ENCODE measurements at regions not wholly inside any gene's neighbourhood (a gene's known extent, or its start where the extent isn't known, plus 50 kb on each side); places are given as distances from the start of the nearest gene placed in this dataset.

GRCh38 chr13:81473366-81473899 is 1132.5 kb upstream of the SPRY2 start:
- WGBS, 3 donors = 87 to 94% (median 90%) methylated on average over 3 of the region's 3 CpGs
- no peak for TF ChIP-seq CTCF (IDR thresholded peaks at IDR 0.05)
- intact Hi-C loops (cut with DNase I) = no loop called here

GRCh38 chr13:81458170-81458569 is 1117.2 kb upstream of the SPRY2 start:
- no peaks in the 10 kb centered on the region for H3K36me3 ChIP-seq (ENCODE audit: insufficient read depth in 1 of 2, low read depth in 1 of 2)
- no peak for TF ChIP-seq CTCF (IDR thresholded peaks at IDR 0.05)
- DNase-seq (no peak), ATAC-seq (no peak)
- H3K27ac ChIP-seq = no peak overlapping the region
- no peak overlapping the region for H3K4me3 ChIP-seq
- 47 to 59% (median 48%) methylated on average over 3 of the region's 3 CpGs for WGBS, 3 donors
- H3K9me3 ChIP-seq = no peaks in the 10 kb centered on the region
- intact Hi-C loops (cut with DNase I) = no loop called here
- H3K27me3 ChIP-seq (ENCODE audit: insufficient read depth in 3 of 3, low read length in 2 of 3) = no peaks in the 10 kb centered on the region
- H3K4me1 ChIP-seq = no peaks in the 10 kb centered on the region

More at GRCh38 chr13:81473366-81473899, 1132.5 kb upstream of the SPRY2 start:
- DNase-seq = no peak
- Histone ChIP-seq H3K9me3 (no peaks in the 10 kb centered on the region), H3K27ac (no peak overlapping the region), H3K27me3 (ENCODE audit: insufficient read depth in 3 of 3, low read length in 2 of 3) (no peaks in the 10 kb centered on the region), H3K36me3 (ENCODE audit: insufficient read depth in 1 of 2, low read depth in 1 of 2) (no peaks in the 10 kb centered on the region), H3K4me3 (no peak overlapping the region), H3K4me1 (no peaks in the 10 kb centered on the region)
- no peak for ATAC-seq

GRCh38 chr13:81446441-81446840 is 1105.5 kb upstream of the SPRY2 start:
- Histone ChIP-seq H3K36me3 (ENCODE audit: insufficient read depth in 1 of 2, low read depth in 1 of 2) (no peaks in the 10 kb centered on the region), H3K27me3 (ENCODE audit: insufficient read depth in 3 of 3, low read length in 2 of 3) (no peaks in the 10 kb centered on the region), H3K27ac (no peak overlapping the region), H3K9me3 (no peaks in the 10 kb centered on the region), H3K4me3 (no peak overlapping the region), H3K4me1 (no peaks in the 10 kb centered on the region)
- ATAC-seq (no peak), DNase-seq (no peak)
- intact Hi-C loops (cut with DNase I) = no loop called here
- TF ChIP-seq CTCF (IDR thresholded peaks at IDR 0.05) = no peak

- TF ChIP-seq CTCF (IDR thresholded peaks at IDR 0.05) = no peak
- Histone ChIP-seq H3K36me3 (ENCODE audit: insufficient read depth in 1 of 2, low read depth in 1 of 2) (no peaks in the 10 kb centered on the region), H3K4me3 (no peak overlapping the region), H3K27ac (no peak overlapping the region), H3K27me3 (ENCODE audit: insufficient read depth in 3 of 3, low read length in 2 of 3) (no peaks in the 10 kb centered on the region), H3K4me1 (no peaks in the 10 kb centered on the region), H3K9me3 (no peaks in the 10 kb centered on the region)
- no peak for ATAC-seq
- DNase-seq = no peak
- intact Hi-C loops (cut with DNase I) = no loop called here
- 75 to 90% (median 82%) methylated on average over 1 of the region's 1 CpG for WGBS, 3 donors
Measured at GRCh38 chr13:81442904-81443303, 1102.0 kb upstream of the SPRY2 start.

- WGBS, 3 donors = 54 to 60% (median 58%) methylated on average over 2 of the region's 2 CpGs
- Histone ChIP-seq H3K4me3 (no peak overlapping the region), H3K4me1 (no peaks in the 10 kb centered on the region), H3K9me3 (no peaks in the 10 kb centered on the region), H3K27me3 (ENCODE audit: insufficient read depth in 3 of 3, low read length in 2 of 3) (peaks cover 0 to 2% (median 0%) of the 10 kb centered on the region in 3 donors), H3K36me3 (ENCODE audit: insufficient read depth in 1 of 2, low read depth in 1 of 2) (no peaks in the 10 kb centered on the region), H3K27ac (no peak overlapping the region)
- TF ChIP-seq CTCF (IDR thresholded peaks at IDR 0.05) = no peak
- intact Hi-C loops (cut with DNase I) = no loop called here
- no peak for DNase-seq
- no peak for ATAC-seq
Measured at GRCh38 chr13:81425286-81425685, 1084.4 kb upstream of the SPRY2 start.
